BLaER1 treated with 17β-estradiol and CSF1 and Interleukin-3, amounts not matched to agents 10 nM and 100 nM (cell line): ENCODE measurements at regions not wholly inside any gene's neighbourhood (a gene's known extent, or its start where the extent isn't known, plus 50 kb on each side); places are given as distances from the start of the nearest gene placed in this dataset.

ENCODE experiments used
- H3K27ac ChIP-seq, 11 experiments: shearing (Covaris generic); formaldehyde crosslinking; 2 replicates each; pipeline ENCODE4 v1.8.1; 2022
- H3K27me3 ChIP-seq, 11 experiments: shearing (Covaris generic); formaldehyde crosslinking; 2 replicates each; pipeline ENCODE4 v1.8.1; 2022
- H3K36me3 ChIP-seq, 11 experiments: shearing (Covaris generic); formaldehyde crosslinking; 2 replicates each; pipeline ENCODE4 v1.8.1; 2022
- H3K4me1 ChIP-seq, 10 experiments: shearing (Covaris generic); formaldehyde crosslinking; 2 replicates each; pipeline ENCODE4 v1.8.1; 2022
- H3K4me2 ChIP-seq, 11 experiments: shearing (Covaris generic); formaldehyde crosslinking; 2 replicates each; pipeline ENCODE4 v1.8.1; 2022
- H3K4me3 ChIP-seq, 10 experiments: shearing (Covaris generic); formaldehyde crosslinking; 2 replicates each; pipeline ENCODE4 v1.8.1; 2022
- H3K9ac ChIP-seq, 11 experiments: shearing (Covaris generic); formaldehyde crosslinking; 2 replicates each; pipeline ENCODE4 v1.8.1; 2022
- H3K9me3 ChIP-seq, 11 experiments: shearing (Covaris generic); formaldehyde crosslinking; replicated peaks in 1 of 11; 2 replicates each; pipeline ENCODE4 v1.8.1; 2022
- H4K20me1 ChIP-seq, 11 experiments: shearing (Covaris generic); formaldehyde crosslinking; 2 replicates each; pipeline ENCODE4 v1.8.1; 2022
- Cebpa-rat ChIP-seq, 11 experiments: shearing (Covaris generic); IDR thresholded peaks; 2 replicates each; pipeline ENCODE4 v1.8.1; 2022

- H3K9me3 ChIP-seq, result peaks cover 5 to 9% (median 7%) of the 10 kb centered on the region in 11 experiments
- H3K27ac ChIP-seq, result no peak overlapping the region
- no peak for TF ChIP-seq Cebpa-rat (IDR thresholded peaks at IDR 0.05)
- H3K36me3 ChIP-seq, result no peaks in the 10 kb centered on the region
- no peaks in the 10 kb centered on the region for H3K27me3 ChIP-seq
- H3K9ac ChIP-seq, result no peak overlapping the region
- H3K4me2 ChIP-seq, result no peak overlapping the region
- H3K4me3 ChIP-seq, result no peak overlapping the region
- H4K20me1 ChIP-seq, result no peaks in the 10 kb centered on the region
- H3K4me1 ChIP-seq, result no peaks in the 10 kb centered on the region
These were observed 340.1 kb upstream of the RGS18 start for GRCh38 chr1:191818198-191818597.

GRCh38 chr1:191831572-191831971 is 326.7 kb upstream of the RGS18 start:
- no peak for TF ChIP-seq Cebpa-rat (IDR thresholded peaks at IDR 0.05)
- Histone ChIP-seq H3K4me3 (no peak overlapping the region), H3K4me1 (peaks cover 0 to 16% (median 0%) of the 10 kb centered on the region in 10 experiments; a peak in 3 of 20 replicates), H3K9ac (no peak overlapping the region), H3K9me3 (no peaks in the 10 kb centered on the region), H3K27me3 (no peaks in the 10 kb centered on the region), H3K36me3 (no peaks in the 10 kb centered on the region), H3K4me2 (no peak overlapping the region), H3K27ac (no peak overlapping the region), H4K20me1 (no peaks in the 10 kb centered on the region; a peak in 1 of 22 replicates)

GRCh38 chr1:191839891-191840290 is 318.4 kb upstream of the RGS18 start:
- Histone ChIP-seq H3K36me3 (no peaks in the 10 kb centered on the region), H3K27ac (no peak overlapping the region), H3K4me2 (no peak overlapping the region), H3K27me3 (no peaks in the 10 kb centered on the region), H3K9ac (no peak overlapping the region), H4K20me1 (no peaks in the 10 kb centered on the region), H3K9me3 (no peaks in the 10 kb centered on the region), H3K4me3 (no peak overlapping the region), H3K4me1 (no peaks in the 10 kb centered on the region)
- TF ChIP-seq Cebpa-rat (IDR thresholded peaks at IDR 0.05), result no peak

- no peak overlapping the region for H3K9ac ChIP-seq
- no peaks in the 10 kb centered on the region for H3K27me3 ChIP-seq
- H3K9me3 ChIP-seq, result no peaks in the 10 kb centered on the region
- H3K4me1 ChIP-seq, result no peaks in the 10 kb centered on the region
- no peak overlapping the region for H3K27ac ChIP-seq
- no peaks in the 10 kb centered on the region for H4K20me1 ChIP-seq
- H3K36me3 ChIP-seq, result no peaks in the 10 kb centered on the region
- no peak for TF ChIP-seq Cebpa-rat (IDR thresholded peaks at IDR 0.05)
- no peak overlapping the region for H3K4me3 ChIP-seq
- H3K4me2 ChIP-seq, result no peak overlapping the region
These were observed 306.3 kb upstream of the RGS18 start for GRCh38 chr1:191851799-191852595.

- Histone ChIP-seq H3K36me3 (no peaks in the 10 kb centered on the region), H3K4me1 (no peaks in the 10 kb centered on the region), H3K4me3 (no peak overlapping the region), H3K27me3 (no peaks in the 10 kb centered on the region), H4K20me1 (no peaks in the 10 kb centered on the region), H3K27ac (no peak overlapping the region), H3K9me3 (no peaks in the 10 kb centered on the region), H3K9ac (no peak overlapping the region), H3K4me2 (no peak overlapping the region)
- no peak for TF ChIP-seq Cebpa-rat (IDR thresholded peaks at IDR 0.05)
These were observed 305.4 kb upstream of the RGS18 start for GRCh38 chr1:191852907-191853306.

GRCh38 chr1:191857600-191857999 is 300.7 kb upstream of the RGS18 start:
- no peak for TF ChIP-seq Cebpa-rat (IDR thresholded peaks at IDR 0.05)
- no peak overlapping the region for H3K4me2 ChIP-seq
- no peaks in the 10 kb centered on the region for H3K4me1 ChIP-seq
- no peaks in the 10 kb centered on the region for H3K27me3 ChIP-seq
- no peak overlapping the region for H3K9ac ChIP-seq
- peaks cover 0 to 5% (median 0%) of the 10 kb centered on the region in 11 experiments; a peak in 6 of 22 replicates for H3K9me3 ChIP-seq
- H3K27ac ChIP-seq, result no peak overlapping the region
- H3K36me3 ChIP-seq, result no peaks in the 10 kb centered on the region
- no peak overlapping the region for H3K4me3 ChIP-seq
- H4K20me1 ChIP-seq, result no peaks in the 10 kb centered on the region

GRCh38 chr1:191865479-191865878 is 292.8 kb upstream of the RGS18 start:
- Histone ChIP-seq H3K9me3 (peaks cover 0 to 32% (median 0%) of the 10 kb centered on the region in 11 experiments; a peak in 7 of 22 replicates), H4K20me1 (no peaks in the 10 kb centered on the region), H3K4me1 (peaks cover 0 to 9% (median 0%) of the 10 kb centered on the region in 10 experiments; a peak in 5 of 20 replicates), H3K4me2 (no peak overlapping the region), H3K36me3 (no peaks in the 10 kb centered on the region), H3K4me3 (no peak overlapping the region), H3K9ac (no peak overlapping the region), H3K27me3 (no peaks in the 10 kb centered on the region), H3K27ac (no peak overlapping the region)
- TF ChIP-seq Cebpa-rat (IDR thresholded peaks at IDR 0.05), result no peak; a peak in 1 of 22 replicates

GRCh38 chr1:191866155-191866554 is 292.1 kb upstream of the RGS18 start:
- H3K4me2 ChIP-seq, result no peak overlapping the region
- H3K9me3 ChIP-seq, result peaks cover 0 to 32% (median 0%) of the 10 kb centered on the region in 11 experiments; a peak in 8 of 22 replicates
- H3K27me3 ChIP-seq, result no peaks in the 10 kb centered on the region
- H3K27ac ChIP-seq, result no peak overlapping the region
- no peaks in the 10 kb centered on the region for H3K36me3 ChIP-seq
- H4K20me1 ChIP-seq, result no peaks in the 10 kb centered on the region
- H3K4me1 ChIP-seq, result peaks cover 0 to 16% (median 0%) of the 10 kb centered on the region in 10 experiments; a peak in 6 of 20 replicates
- no peak overlapping the region for H3K9ac ChIP-seq
- TF ChIP-seq Cebpa-rat (IDR thresholded peaks at IDR 0.05), result no peak
- H3K4me3 ChIP-seq, result no peak overlapping the region

GRCh38 chr1:191869790-191870312 is 288.4 kb upstream of the RGS18 start:
- H3K27ac ChIP-seq, result peak overlapping the region in 2 of 11 experiments; percentile 45 to 47; a peak in 4 of 22 replicates
- H3K9ac ChIP-seq, result no peak overlapping the region
- no peaks in the 10 kb centered on the region for H4K20me1 ChIP-seq
- TF ChIP-seq Cebpa-rat (IDR thresholded peaks at IDR 0.05), result no peak
- no peak overlapping the region for H3K4me3 ChIP-seq
- peaks cover 0 to 17% (median 0%) of the 10 kb centered on the region in 10 experiments; a peak in 6 of 20 replicates for H3K4me1 ChIP-seq
- no peaks in the 10 kb centered on the region for H3K36me3 ChIP-seq
- peaks cover 0 to 6% (median 0%) of the 10 kb centered on the region in 11 experiments; a peak in 5 of 22 replicates for H3K9me3 ChIP-seq
- H3K27me3 ChIP-seq, result no peaks in the 10 kb centered on the region
- H3K4me2 ChIP-seq, result peak overlapping the region in 2 of 11 experiments; percentile 26 to 43; a peak in 4 of 22 replicates
